Gastrocnemius medialis (tissue), 4 donors: ENCODE measurements at regions not wholly inside any gene's neighbourhood (a gene's known extent, or its start where the extent isn't known, plus 50 kb on each side); places are given as distances from the start of the nearest gene placed in this dataset.

Experiments
- ATAC-seq, 2 donors: fragments of 150-250 bp; one replicate each; pipeline ENCODE4 v1.9.1; 2016
- DNase-seq, 2 donors: peaks; one replicate each; pipeline ENCODE4 v3.0.0-alpha.2; 2019
- H3K27ac ChIP-seq, 4 donors: fragments of 200-600 bp; sonication (generic); 1 replicate in 1 of 4; 2 replicates in 3 of 4; pipeline ENCODE4 v1.5.1; 2016 to 2018; ENCODE audit warnings: mild to moderate bottlenecking in 2 of 4, moderate library complexity in 1 of 4
- H3K27me3 ChIP-seq, 3 donors: fragments of 200-600 bp; sonication (generic) in 2 of 3; 1 replicate in 1 of 3; 2 replicates in 2 of 3; pipeline versions ENCODE4 v1.5.1 to v1.6.0; 2016 to 2019; ENCODE audit warnings: mild to moderate bottlenecking in 1 of 3, moderate library complexity in 1 of 3
- H3K36me3 ChIP-seq, 2 donors: fragments of 200-600 bp; sonication (generic) in 1 of 2; one replicate each; pipeline ENCODE4 v1.5.1; 2017 to 2018
- H3K4me1 ChIP-seq, 2 donors: fragments of 200-600 bp; sonication (generic) in 1 of 2; one replicate each; pipeline ENCODE4 v1.5.1; 2016 to 2017; ENCODE audit warnings: mild to moderate bottlenecking in 2 of 2
- H3K4me3 ChIP-seq, 4 donors: fragments of 200-600 bp; sonication (generic) in 3 of 4; 1 replicate in 1 of 4; 2 replicates in 3 of 4; pipeline ENCODE4 v1.5.1; 2016 to 2019; ENCODE audit warnings: mild to moderate bottlenecking in 2 of 4
- H3K9me3 ChIP-seq, 3 donors: fragments of 200-600 bp; sonication (generic) in 2 of 3; 1 replicate in 1 of 3; 2 replicates in 2 of 3; pipeline ENCODE4 v1.5.1; 2016 to 2019
- POLR2A ChIP-seq, 2 donors: fragments of 450-650 bp; IDR thresholded peaks; one replicate each; pipeline ENCODE4 v1.6.1; 2017; ENCODE audit warnings: antibody characterized with exemption in 2 of 2, mild to moderate bottlenecking in 2 of 2, moderate library complexity in 2 of 2
- in situ Hi-C, 4 donors: fragments of 200-750 bp; cut with MboI; loops; one replicate each; pipeline versions ENCODE4 v1.15.0 to v1.8.0; 2017; ENCODE audit warnings: low sequenced_read_pairs in 4 of 4
- intact Hi-C: fragments of 100-400 bp; cut with DNase I; formaldehyde crosslinking; loops from one replicate; pipeline ENCODE4 v1.15.1; 2023; ENCODE audit warnings: low total_unique reads
- TF ChIP-seq, protein P1 (sequence below), 5 experiments: fragments of 450-650 bp in 3 of 5; fragments of 200-600 bp in 2 of 5; sonication (generic) in 2 of 5; IDR thresholded peaks in 4 of 5; conservative IDR thresholded peaks in 1 of 5; 1 replicate in 4 of 5; 2 replicates in 1 of 5; pipeline ENCODE4 v1.5.1; 2016 to 2019; ENCODE audit warnings: antibody characterized with exemption in 5 of 5, mild to moderate bottlenecking in 3 of 5, moderate library complexity in 3 of 5

- Histone ChIP-seq H3K27ac (no peak overlapping the region), H3K27me3 (no peaks in the 10 kb centered on the region), H3K4me3 (no peak overlapping the region), H3K4me1 (no peaks in the 10 kb centered on the region), H3K9me3 (no peaks in the 10 kb centered on the region), H3K36me3 (no peaks in the 10 kb centered on the region)
- DNase-seq = no peak
- intact Hi-C loops = no loop called here
- TF ChIP-seq, protein P1, sequence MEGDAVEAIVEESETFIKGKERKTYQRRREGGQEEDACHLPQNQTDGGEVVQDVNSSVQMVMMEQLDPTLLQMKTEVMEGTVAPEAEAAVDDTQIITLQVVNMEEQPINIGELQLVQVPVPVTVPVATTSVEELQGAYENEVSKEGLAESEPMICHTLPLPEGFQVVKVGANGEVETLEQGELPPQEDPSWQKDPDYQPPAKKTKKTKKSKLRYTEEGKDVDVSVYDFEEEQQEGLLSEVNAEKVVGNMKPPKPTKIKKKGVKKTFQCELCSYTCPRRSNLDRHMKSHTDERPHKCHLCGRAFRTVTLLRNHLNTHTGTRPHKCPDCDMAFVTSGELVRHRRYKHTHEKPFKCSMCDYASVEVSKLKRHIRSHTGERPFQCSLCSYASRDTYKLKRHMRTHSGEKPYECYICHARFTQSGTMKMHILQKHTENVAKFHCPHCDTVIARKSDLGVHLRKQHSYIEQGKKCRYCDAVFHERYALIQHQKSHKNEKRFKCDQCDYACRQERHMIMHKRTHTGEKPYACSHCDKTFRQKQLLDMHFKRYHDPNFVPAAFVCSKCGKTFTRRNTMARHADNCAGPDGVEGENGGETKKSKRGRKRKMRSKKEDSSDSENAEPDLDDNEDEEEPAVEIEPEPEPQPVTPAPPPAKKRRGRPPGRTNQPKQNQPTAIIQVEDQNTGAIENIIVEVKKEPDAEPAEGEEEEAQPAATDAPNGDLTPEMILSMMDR (IDR thresholded peaks at IDR 0.05 in 4 of 5, conservative IDR thresholded peaks at IDR 0.05 in 1 of 5) = no peak
- no peak for TF ChIP-seq POLR2A (IDR thresholded peaks at IDR 0.05)
- in situ Hi-C loops = loop anchor here in 1 of 4 donors (10.0 kb wide), 1 partner anchor 61 kb away; no protein-coding TSS in a partner anchor
- ATAC-seq = no peak
These were observed 1595.7 kb downstream of the HACE1 start for GRCh38 chr6:103264020-103264419.

GRCh38 chr6:103255132-103255531 lies 1604.6 kb downstream of the HACE1 start:
- Histone ChIP-seq H3K27me3 (no peaks in the 10 kb centered on the region), H3K4me3 (no peak overlapping the region), H3K36me3 (no peaks in the 10 kb centered on the region), H3K4me1 (peaks cover 0 to 6% of the 10 kb centered on the region in 2 donors), H3K9me3 (no peaks in the 10 kb centered on the region), H3K27ac (no peak overlapping the region)
- in situ Hi-C loops = no loop called here
- TF ChIP-seq, protein P1 (IDR thresholded peaks at IDR 0.05 in 4 of 5, conservative IDR thresholded peaks at IDR 0.05 in 1 of 5) = no peak
- TF ChIP-seq POLR2A (IDR thresholded peaks at IDR 0.05) = no peak
- no peak for DNase-seq
- peak; percentile 52 to 85 for ATAC-seq
- intact Hi-C loops = no loop called here

DNA sequence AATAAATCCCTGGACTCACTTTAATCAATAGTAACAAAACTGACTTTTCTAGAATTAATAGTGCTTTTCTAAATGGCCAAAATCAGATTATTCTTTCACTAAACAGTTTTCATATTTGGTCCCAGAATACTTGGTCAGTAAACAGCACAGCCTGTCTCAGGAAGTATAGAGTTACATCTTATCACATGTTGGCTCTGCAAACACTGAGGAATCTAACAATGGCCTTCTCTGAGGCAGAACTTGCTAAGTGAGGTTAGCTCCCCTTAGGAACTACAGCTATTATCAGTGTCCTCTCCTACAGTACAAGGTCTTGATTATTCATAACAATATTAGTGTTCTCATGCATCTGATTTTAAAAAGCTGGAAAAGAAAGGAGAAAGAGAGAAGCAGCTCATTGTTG lies 1622.8 kb downstream of the HACE1 start:
- Histone ChIP-seq H3K27ac (no peak overlapping the region), H3K9me3 (no peaks in the 10 kb centered on the region), H3K27me3 (no peaks in the 10 kb centered on the region), H3K4me3 (no peak overlapping the region), H3K36me3 (no peaks in the 10 kb centered on the region), H3K4me1 (no peaks in the 10 kb centered on the region)
- in situ Hi-C loops (no loop called here), intact Hi-C loops (no loop called here)
- ATAC-seq (no peak), DNase-seq (no peak)
- TF ChIP-seq, protein P1 (IDR thresholded peaks at IDR 0.05 in 4 of 5, conservative IDR thresholded peaks at IDR 0.05 in 1 of 5) = no peak
- no peak for TF ChIP-seq POLR2A (IDR thresholded peaks at IDR 0.05)

DNA sequence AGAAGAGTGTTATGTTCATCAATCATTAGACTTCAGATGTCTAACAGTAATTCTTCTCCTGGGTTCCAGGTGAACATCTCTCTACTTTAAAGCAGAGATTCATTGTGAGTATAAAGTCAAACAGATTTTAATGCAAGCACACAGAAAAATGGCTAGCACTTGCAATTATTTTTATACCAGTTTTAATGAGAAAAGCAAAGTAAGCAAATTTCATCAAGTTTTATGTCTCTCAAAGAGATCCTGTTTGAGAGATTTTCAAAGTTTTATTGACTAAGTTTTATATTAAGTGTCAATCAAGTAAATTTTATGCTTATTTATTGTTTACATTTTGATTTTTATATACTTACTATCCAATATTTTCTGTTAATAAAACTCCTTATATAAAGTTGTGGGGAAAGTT lies 1628.5 kb downstream of the HACE1 start:
- no peak overlapping the region for H3K4me3 ChIP-seq
- no peaks in the 10 kb centered on the region for H3K27me3 ChIP-seq
- no peaks in the 10 kb centered on the region for H3K4me1 ChIP-seq
- H3K9me3 ChIP-seq = no peaks in the 10 kb centered on the region
- intact Hi-C loops (no loop called here), in situ Hi-C loops (no loop called here)
- TF ChIP-seq POLR2A (IDR thresholded peaks at IDR 0.05) = no peak
- TF ChIP-seq, protein P1 (IDR thresholded peaks at IDR 0.05 in 4 of 5, conservative IDR thresholded peaks at IDR 0.05 in 1 of 5) = no peak
- no peak for DNase-seq
- no peak for ATAC-seq
- no peak overlapping the region for H3K27ac ChIP-seq
- H3K36me3 ChIP-seq = no peaks in the 10 kb centered on the region

GRCh38 chr6:103215847-103216246 lies 1643.9 kb downstream of the HACE1 start:
- H3K27me3 ChIP-seq = no peaks in the 10 kb centered on the region
- DNase-seq (no peak), ATAC-seq (no peak)
- no peaks in the 10 kb centered on the region for H3K4me1 ChIP-seq
- in situ Hi-C loops (no loop called here), intact Hi-C loops (no loop called here)
- H3K36me3 ChIP-seq = no peaks in the 10 kb centered on the region
- H3K4me3 ChIP-seq = no peak overlapping the region
- H3K27ac ChIP-seq = no peak overlapping the region
- no peaks in the 10 kb centered on the region for H3K9me3 ChIP-seq
- TF ChIP-seq, protein P1 (IDR thresholded peaks at IDR 0.05 in 4 of 5, conservative IDR thresholded peaks at IDR 0.05 in 1 of 5) = no peak
- TF ChIP-seq POLR2A (IDR thresholded peaks at IDR 0.05) = no peak
